GM12875 (cell line): ENCODE measurements at regions not wholly inside any gene's neighbourhood (a gene's known extent, or its start where the extent isn't known, plus 50 kb on each side); places are given as distances from the start of the nearest gene placed in this dataset.

Experiments used
- H3K4me3 ChIP-seq: one replicate; pipeline ENCODE4 v1.5.1; 2011; ENCODE audit warnings: low read depth, low read length, control low read depth
- TF ChIP-seq, protein P1 (sequence below): IDR thresholded peaks from 2 replicates; pipeline ENCODE4 v1.5.1; 2011; ENCODE audit warnings: low read depth, mild to moderate bottlenecking, control low read depth, inconsistent platforms, low read length, moderate library complexity, borderline replicate concordance; ENCODE audit not compliant: insufficient read depth

DNA sequence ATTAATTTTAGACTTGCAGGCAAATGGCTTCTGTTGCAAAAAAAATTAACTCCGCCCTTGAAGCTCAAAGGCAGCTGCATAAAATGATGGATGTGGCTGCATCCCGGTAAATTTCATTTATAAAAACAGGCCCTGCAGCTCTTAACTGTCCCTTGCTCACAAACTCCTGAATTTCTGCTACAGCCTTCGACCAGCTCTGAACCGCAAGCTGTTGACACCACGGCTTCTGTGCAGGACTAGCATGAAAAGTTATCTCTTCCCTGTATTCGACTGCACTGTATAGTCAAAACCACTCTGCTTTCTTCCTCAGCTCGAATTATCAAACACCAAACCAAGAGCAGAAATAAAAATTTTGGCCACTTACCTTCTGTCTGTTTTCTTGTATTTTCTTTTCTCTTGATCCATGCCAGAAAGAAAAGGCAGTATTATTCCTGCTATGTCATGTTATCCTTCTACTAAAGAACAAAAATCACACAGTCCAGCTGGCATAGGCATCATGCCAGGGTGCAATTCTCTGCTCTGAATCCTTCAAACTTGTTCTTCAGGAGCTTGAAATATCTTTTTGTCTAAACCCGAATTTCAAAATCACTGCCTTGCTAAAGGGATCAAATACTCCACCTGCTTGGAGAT is 195.5 kb upstream of the NCAM2 start:
- no peak overlapping the region for H3K4me3 ChIP-seq
- TF ChIP-seq, protein P1, sequence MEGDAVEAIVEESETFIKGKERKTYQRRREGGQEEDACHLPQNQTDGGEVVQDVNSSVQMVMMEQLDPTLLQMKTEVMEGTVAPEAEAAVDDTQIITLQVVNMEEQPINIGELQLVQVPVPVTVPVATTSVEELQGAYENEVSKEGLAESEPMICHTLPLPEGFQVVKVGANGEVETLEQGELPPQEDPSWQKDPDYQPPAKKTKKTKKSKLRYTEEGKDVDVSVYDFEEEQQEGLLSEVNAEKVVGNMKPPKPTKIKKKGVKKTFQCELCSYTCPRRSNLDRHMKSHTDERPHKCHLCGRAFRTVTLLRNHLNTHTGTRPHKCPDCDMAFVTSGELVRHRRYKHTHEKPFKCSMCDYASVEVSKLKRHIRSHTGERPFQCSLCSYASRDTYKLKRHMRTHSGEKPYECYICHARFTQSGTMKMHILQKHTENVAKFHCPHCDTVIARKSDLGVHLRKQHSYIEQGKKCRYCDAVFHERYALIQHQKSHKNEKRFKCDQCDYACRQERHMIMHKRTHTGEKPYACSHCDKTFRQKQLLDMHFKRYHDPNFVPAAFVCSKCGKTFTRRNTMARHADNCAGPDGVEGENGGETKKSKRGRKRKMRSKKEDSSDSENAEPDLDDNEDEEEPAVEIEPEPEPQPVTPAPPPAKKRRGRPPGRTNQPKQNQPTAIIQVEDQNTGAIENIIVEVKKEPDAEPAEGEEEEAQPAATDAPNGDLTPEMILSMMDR = no peak

DNA sequence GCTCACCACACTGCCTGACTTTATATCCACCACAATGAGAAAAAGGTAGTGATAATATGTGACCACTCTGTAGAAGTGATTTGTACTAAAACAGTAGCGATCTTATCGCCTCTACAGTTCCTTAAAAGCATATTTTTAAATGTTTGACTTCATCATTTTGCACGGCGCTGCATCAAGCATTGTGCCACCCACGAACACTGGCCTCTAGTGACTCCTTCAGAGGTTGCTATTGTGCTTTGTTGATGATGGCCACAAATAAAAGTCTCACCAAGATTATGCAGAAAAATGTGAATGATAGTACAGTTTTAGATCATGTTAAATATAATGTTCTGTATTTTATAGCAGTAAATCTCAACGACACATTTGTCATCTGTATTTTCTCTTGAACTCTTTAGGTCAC is 186.5 kb upstream of the NCAM2 start:
- no peak overlapping the region for H3K4me3 ChIP-seq

DNA sequence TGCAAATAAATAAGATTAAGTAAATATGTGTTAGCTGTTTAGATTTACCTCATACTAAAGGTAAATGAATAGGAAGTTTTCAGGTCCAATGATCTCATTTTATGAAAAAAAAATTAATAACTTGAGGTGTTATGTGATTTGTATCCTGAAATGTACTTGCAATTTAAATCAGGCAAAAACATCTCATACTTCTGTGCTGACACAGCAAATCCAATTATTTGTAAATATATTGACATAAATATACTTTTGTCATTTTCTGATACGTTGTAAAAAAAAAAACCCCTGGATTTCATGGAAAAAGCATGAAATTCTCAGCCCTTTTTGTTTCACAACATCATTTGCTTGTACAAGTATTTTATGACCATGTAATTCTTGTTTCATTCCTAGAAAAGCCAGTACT is 184.1 kb upstream of the NCAM2 start:
- no peak overlapping the region for H3K4me3 ChIP-seq
- TF ChIP-seq, protein P1 = no peak

More for the DNA sequence above, 186.5 kb upstream of the NCAM2 start:
- TF ChIP-seq, protein P1 = no peak

DNA sequence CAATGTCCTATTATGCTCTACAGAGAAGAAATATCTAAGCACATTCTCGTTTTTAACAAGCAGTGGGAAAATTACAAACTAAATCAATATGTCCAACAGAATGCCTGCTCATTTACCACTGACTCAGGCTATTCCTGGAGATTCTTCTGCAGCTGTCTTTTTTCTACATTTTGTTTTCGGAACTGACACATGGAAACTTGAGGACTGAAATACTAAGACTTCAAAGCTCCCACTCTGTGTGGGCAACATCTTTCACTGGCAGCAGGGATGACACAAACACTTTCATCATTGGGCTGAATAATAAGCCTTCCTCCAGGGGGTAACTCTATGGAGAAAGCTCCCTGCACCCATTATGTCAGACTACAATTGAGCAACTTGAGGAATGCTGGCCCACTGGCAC is 175.5 kb upstream of the NCAM2 start:
- TF ChIP-seq, protein P1 = no peak
- no peak overlapping the region for H3K4me3 ChIP-seq

DNA sequence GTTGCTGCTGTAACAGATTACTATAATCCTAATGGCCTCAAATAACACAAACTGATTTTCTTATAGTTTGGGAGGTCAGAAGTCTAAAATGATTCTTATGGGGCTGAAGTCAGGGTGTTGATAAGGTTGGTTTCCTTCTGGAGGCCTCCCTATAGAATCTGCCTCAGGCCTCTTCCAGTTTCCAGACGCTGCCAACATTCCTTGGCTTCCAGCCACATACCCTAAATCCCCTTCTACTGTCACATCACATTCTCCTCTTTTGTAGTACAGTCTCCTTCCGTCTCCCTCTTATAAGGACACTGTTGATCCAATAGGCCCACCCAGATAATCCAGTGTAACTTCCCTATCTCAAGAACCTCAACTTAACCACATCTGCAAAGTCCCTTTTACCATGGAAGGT is 145.3 kb upstream of the NCAM2 start:
- H3K4me3 ChIP-seq = no peak overlapping the region
- TF ChIP-seq, protein P1 = no peak

DNA sequence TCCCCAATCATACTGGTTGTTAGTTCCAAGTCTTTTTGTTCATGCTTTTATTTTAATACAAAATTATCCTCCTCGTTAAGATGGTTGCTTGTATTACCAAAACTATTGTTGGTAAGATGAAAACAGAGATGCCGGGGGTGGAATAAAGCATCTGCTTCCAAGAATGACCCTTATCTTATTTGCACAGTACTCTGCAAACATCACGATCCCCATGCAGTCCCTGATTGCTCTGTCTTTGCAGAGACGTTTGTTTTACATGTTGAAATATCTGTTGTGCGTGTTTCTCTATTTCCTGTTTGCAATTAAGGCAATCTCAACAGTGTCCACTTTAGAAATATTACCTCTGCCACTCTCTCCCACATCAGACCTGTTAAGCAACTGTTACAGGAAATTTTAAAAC is 141.3 kb upstream of the NCAM2 start:
- TF ChIP-seq, protein P1 = no peak
- no peak overlapping the region for H3K4me3 ChIP-seq

DNA sequence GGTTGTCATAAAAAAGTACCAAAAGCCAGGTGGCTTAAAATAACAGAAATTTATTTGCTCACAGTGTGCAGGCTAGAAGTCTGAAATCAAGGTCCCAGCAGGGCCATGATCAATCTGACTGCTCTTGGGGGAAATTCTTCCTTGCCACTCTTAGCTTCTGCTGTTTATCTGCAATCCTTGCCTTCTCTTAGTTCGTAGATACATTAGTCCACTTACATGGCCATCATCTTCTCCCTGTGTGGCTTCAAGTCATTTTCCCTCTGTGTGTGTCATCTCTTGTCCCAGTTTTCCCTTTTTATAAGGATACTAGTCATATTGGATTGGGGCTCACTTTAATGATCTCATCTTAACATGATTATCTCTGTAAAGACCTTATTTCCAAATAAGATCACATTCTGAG is 124.0 kb upstream of the NCAM2 start:
- TF ChIP-seq, protein P1 = no peak

More for the DNA sequence above, 124.0 kb upstream of the NCAM2 start:
- H3K4me3 ChIP-seq = no peak overlapping the region
